Muscle of leg (tissue), 3 donors: ENCODE measurements at regions not wholly inside any gene's neighbourhood (a gene's known extent, or its start where the extent isn't known, plus 50 kb on each side); places are given as distances from the start of the nearest gene placed in this dataset.
A peak's percentile ranks its signal among the peaks of the same experiment; 100 is the strongest.

Experiments
- DNase-seq: peaks from one replicate; pipeline ENCODE4 v3.0.0; 2013
- H3K27ac ChIP-seq: one replicate; pipeline ENCODE4 v1.5.1; 2013; ENCODE audit warnings: mild to moderate bottlenecking, low read length, control low read depth
- H3K27me3 ChIP-seq: one replicate; pipeline ENCODE4 v1.6.1; 2013; ENCODE audit warnings: low read length; ENCODE audit not compliant: control insufficient read depth, insufficient read depth
- H3K36me3 ChIP-seq: one replicate; pipeline ENCODE4 v1.6.1; 2013; ENCODE audit warnings: low read length; ENCODE audit not compliant: control insufficient read depth, insufficient read depth
- H3K4me1 ChIP-seq: one replicate; pipeline ENCODE4 v1.6.1; 2013; ENCODE audit warnings: low read length; ENCODE audit not compliant: control insufficient read depth, insufficient read depth
- H3K4me3 ChIP-seq: one replicate; pipeline ENCODE4 v1.5.1; 2013; ENCODE audit warnings: low read length, control low read depth
- H3K9me3 ChIP-seq: replicated peaks from 2 replicates; pipeline ENCODE4 v1.6.1; 2013; ENCODE audit warnings: low read depth, low read length; ENCODE audit not compliant: control insufficient read depth
- WGBS: methylation state at CpG from one replicate; pipeline ENCODE4 v1.1.5; 2013; ENCODE audit warnings: missing lambda C conversion rate; ENCODE audit not compliant: insufficient coverage; 5-methylcytosine and 5-hydroxymethylcytosine counted together

DNA sequence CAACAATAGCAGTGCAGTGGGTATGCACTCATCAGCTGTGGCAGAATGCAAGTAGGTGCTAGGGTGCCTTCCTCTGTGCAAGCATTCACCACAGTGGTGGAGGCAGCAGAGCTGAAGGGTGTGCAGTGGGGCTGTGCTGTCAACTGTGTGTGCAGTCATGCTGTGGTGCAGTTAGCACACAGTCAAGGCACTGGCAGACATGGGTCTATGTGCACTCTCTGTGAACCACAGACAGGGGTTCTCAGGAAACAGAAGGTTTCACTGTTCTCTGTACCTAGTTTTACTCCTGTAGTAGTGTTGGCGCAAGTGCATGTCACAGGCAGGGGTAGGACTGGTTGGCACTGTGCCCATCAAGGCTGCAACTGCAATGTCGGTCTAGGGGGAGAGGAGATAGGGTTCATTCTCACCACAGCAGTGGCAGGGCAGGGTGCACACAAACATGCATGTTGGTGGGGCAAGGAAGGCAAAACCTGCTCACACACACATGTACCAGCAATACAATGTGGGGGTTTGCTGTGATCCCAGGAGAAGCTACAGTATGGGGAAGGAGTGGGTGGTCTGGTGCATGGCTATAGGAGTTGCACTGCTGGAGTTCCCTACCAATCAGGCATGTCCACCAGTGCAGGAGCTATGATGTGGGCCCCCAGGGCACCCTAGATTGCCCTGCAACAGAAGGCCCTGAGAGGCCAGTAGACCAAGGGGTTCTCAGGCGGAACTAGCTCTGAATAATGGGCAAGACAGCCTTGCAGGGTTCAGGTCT is 242.7 kb upstream of the DDX18 start:
- Histone ChIP-seq H3K4me3 (no peak overlapping the region), H3K27ac (no peak overlapping the region), H3K27me3 (no peaks in the 10 kb centered on the region), H3K4me1 (no peaks in the 10 kb centered on the region), H3K36me3 (no peaks in the 10 kb centered on the region), H3K9me3 (peaks cover 3% of the 10 kb centered on the region)
- WGBS: 100% methylated on average over 2 of the region's 3 CpGs
- no peak for DNase-seq

DNA sequence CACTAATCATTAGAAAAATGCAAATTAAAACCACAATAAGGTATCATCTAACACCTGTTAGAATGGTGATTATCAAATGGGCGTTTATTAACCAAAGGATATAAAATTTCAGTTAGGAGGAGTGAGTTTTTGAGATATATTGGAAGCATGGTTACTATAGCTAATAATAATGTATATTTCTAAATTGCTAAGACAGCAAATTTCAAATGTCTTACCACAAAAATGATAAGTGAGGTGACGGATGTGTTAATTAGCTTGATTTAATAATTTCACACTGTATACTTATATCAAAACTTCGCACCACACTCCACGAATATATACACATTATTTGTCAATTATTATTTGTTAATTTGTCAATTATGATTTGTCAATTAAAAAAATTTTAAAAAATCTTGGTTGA is 227.2 kb upstream of the DDX18 start:
- DNase-seq: no peak
- no CpG with 5 or more reads among the region's 4 CpGs for WGBS
- no peaks in the 10 kb centered on the region for H3K9me3 ChIP-seq

DNA sequence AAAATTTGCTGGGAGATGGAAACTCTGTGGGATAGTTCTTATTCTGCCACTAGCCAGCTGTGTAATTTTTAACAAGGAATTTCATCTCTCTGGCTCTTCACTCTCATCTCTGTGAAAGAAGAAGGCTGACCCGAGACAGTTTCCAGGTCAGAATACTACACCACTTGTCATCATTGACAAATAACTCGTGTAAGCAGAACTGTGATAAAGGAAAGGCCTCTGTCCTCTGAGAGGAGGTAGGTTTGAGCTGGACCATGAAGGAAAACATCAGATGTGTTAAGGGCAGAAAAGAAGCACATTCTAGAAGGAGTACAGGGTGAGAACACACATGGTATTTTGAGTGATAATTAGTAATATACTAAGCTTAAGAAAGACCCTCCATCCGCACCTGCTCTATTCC is 211.4 kb upstream of the DDX18 start:
- H3K9me3 ChIP-seq: no peaks in the 10 kb centered on the region
- H3K4me3 ChIP-seq: no peak overlapping the region
- no peak overlapping the region for H3K27ac ChIP-seq
- H3K27me3 ChIP-seq: no peaks in the 10 kb centered on the region
- no peak for DNase-seq
- no peaks in the 10 kb centered on the region for H3K36me3 ChIP-seq
- H3K4me1 ChIP-seq: no peaks in the 10 kb centered on the region
- WGBS: 50% methylated on average over 1 of the region's 3 CpGs

More for the DNA sequence above, 227.2 kb upstream of the DDX18 start:
- H3K4me3 ChIP-seq: no peak overlapping the region
- no peaks in the 10 kb centered on the region for H3K27me3 ChIP-seq
- no peak overlapping the region for H3K27ac ChIP-seq
- H3K36me3 ChIP-seq: no peaks in the 10 kb centered on the region
- H3K4me1 ChIP-seq: no peaks in the 10 kb centered on the region

- Histone ChIP-seq H3K36me3 (no peaks in the 10 kb centered on the region), H3K4me1 (no peaks in the 10 kb centered on the region), H3K9me3 (no peaks in the 10 kb centered on the region), H3K27me3 (no peaks in the 10 kb centered on the region), H3K4me3 (no peak overlapping the region), H3K27ac (no peak overlapping the region)
- WGBS: 5% methylated on average over 4 of the region's 5 CpGs
- DNase-seq: peak; percentile 4
These were observed 210.9 kb upstream of the DDX18 start for GRCh38 chr2:117603567-117603966.

DNA sequence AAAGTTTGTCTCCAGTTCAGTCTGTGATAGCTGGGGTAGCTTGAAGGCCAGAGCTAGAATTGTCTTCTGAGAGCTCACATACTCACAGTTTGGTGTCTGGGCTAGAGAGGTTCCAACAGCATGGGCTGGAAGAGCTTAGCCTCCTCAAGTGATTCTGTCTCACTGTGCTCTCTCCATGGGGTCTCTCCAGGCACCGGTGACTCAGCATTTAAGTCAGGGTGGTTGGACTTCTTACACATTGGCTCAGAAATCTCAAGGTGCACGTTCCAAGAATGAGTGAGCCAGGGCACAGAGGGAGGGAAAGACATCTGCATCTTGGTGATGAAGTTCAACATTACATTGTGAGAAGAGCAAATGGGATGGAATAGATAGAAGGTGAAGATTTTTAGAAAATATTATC is 207.3 kb upstream of the DDX18 start:
- H3K4me1 ChIP-seq: no peaks in the 10 kb centered on the region
- H3K36me3 ChIP-seq: no peaks in the 10 kb centered on the region
- WGBS: 30% methylated on average over 1 of the region's 2 CpGs
- H3K27me3 ChIP-seq: no peaks in the 10 kb centered on the region
- H3K4me3 ChIP-seq: no peak overlapping the region
- no peak overlapping the region for H3K27ac ChIP-seq
- DNase-seq: no peak
- H3K9me3 ChIP-seq: no peaks in the 10 kb centered on the region

DNA sequence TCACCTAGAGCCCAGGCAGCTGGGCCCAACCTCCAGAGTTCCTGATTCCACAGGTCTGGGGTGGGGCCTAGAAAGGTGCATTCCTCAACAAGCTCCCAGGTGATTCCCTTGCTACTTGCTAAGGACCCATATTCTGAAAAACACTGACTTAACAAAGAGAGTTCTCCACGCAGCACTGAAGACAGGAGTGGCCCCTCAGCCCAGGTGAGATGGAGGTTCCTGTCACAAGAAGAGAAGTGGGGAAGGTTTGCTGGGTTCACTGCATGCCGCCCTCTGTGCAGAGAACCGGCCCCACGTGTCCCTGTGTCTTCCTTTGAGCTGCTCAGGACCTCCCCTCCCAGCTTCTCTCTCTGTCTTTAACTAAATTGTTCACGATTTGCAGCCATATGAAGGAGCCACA is 201.4 kb upstream of the DDX18 start:
- 83% methylated on average over 1 of the region's 5 CpGs for WGBS
- H3K27me3 ChIP-seq: no peaks in the 10 kb centered on the region
- H3K36me3 ChIP-seq: no peaks in the 10 kb centered on the region
- H3K4me3 ChIP-seq: no peak overlapping the region
- H3K4me1 ChIP-seq: no peaks in the 10 kb centered on the region
- no peak overlapping the region for H3K27ac ChIP-seq
- no peak for DNase-seq
- no peaks in the 10 kb centered on the region for H3K9me3 ChIP-seq

DNA sequence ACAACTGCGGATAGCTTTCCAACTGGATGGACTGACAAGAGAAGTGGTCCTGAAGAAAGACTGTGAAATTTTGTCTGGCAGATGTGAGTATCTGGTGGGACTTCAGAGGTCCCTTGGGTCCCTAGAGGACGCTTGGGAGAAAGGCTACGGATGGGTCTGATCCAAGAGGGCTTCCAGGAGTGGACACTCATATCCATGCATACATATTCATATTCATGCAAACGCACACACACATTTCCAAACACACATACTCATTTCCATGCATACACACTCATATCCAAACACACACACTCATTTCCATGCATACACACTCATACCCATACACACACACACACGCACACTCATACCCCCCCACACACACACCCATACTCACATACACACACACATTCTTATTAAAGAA is 200.2 kb upstream of the DDX18 start:
- no peaks in the 10 kb centered on the region for H3K4me1 ChIP-seq
- no peak overlapping the region for H3K27ac ChIP-seq
- no peaks in the 10 kb centered on the region for H3K9me3 ChIP-seq
- H3K36me3 ChIP-seq: no peaks in the 10 kb centered on the region
- H3K27me3 ChIP-seq: no peaks in the 10 kb centered on the region
- WGBS: 65% methylated on average over 5 of the region's 5 CpGs
- no peak for DNase-seq
- no peak overlapping the region for H3K4me3 ChIP-seq

GRCh38 chr2:117614823-117615534 is 199.5 kb upstream of the DDX18 start:
- Histone ChIP-seq H3K36me3 (no peaks in the 10 kb centered on the region), H3K27ac (no peak overlapping the region)
- 50% methylated on average over 1 of the region's 1 CpG for WGBS

DNA sequence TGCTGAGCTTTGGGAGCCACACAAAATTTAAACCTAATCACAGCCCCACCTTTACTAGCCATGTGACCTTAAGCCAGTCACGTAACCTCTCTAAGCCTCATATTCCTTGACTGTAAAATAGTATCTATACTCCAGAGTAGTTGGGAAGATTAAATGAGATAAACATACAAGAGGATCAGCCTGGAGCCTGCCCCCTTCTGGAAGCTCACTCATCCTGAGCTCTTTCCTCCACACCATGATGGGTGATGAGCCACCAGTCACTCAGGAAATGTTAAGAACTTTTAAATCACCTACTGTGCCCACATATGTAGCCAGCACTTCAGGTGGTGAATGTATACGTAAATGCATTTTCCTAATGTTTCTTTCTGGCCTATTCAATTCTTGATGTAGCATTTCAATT is 195.9 kb upstream of the DDX18 start:
- no peak overlapping the region for H3K4me3 ChIP-seq
- no peaks in the 10 kb centered on the region for H3K4me1 ChIP-seq
- DNase-seq: no peak
- WGBS: no CpG with 5 or more reads among the region's 2 CpGs
- no peaks in the 10 kb centered on the region for H3K9me3 ChIP-seq
- no peaks in the 10 kb centered on the region for H3K36me3 ChIP-seq
- H3K27me3 ChIP-seq: no peaks in the 10 kb centered on the region
- no peak overlapping the region for H3K27ac ChIP-seq

More at GRCh38 chr2:117614823-117615534, 199.5 kb upstream of the DDX18 start:
- H3K4me3 ChIP-seq: no peak overlapping the region
- H3K27me3 ChIP-seq: no peaks in the 10 kb centered on the region
- H3K4me1 ChIP-seq: no peaks in the 10 kb centered on the region
- H3K9me3 ChIP-seq: no peaks in the 10 kb centered on the region
- DNase-seq: no peak

GRCh38 chr2:117621326-117621725 is 193.2 kb upstream of the DDX18 start:
- no peaks in the 10 kb centered on the region for H3K9me3 ChIP-seq
- H3K36me3 ChIP-seq: no peaks in the 10 kb centered on the region
- no peak overlapping the region for H3K4me3 ChIP-seq
- no peak overlapping the region for H3K27ac ChIP-seq
- no peaks in the 10 kb centered on the region for H3K27me3 ChIP-seq
- DNase-seq: no peak
- no peaks in the 10 kb centered on the region for H3K4me1 ChIP-seq
